HG02938 (cell line): ENCODE measurements at regions not wholly inside any gene's neighbourhood (a gene's known extent, or its start where the extent isn't known, plus 50 kb on each side); places are given as distances from the start of the nearest gene placed in this dataset.

Experiments used
- ATAC-seq: cut with Tn5 transposase; IDR thresholded peaks from one replicate; pipeline ENCODE4 v1.9.1; 2021; ENCODE audit warnings: mild to moderate bottlenecking, moderate library complexity; ENCODE audit not compliant: unreplicated experiment

GRCh38 chr22:46064966-46065666 is 85.2 kb upstream of the PPARA start:
- ATAC-seq = no peak

DNA sequence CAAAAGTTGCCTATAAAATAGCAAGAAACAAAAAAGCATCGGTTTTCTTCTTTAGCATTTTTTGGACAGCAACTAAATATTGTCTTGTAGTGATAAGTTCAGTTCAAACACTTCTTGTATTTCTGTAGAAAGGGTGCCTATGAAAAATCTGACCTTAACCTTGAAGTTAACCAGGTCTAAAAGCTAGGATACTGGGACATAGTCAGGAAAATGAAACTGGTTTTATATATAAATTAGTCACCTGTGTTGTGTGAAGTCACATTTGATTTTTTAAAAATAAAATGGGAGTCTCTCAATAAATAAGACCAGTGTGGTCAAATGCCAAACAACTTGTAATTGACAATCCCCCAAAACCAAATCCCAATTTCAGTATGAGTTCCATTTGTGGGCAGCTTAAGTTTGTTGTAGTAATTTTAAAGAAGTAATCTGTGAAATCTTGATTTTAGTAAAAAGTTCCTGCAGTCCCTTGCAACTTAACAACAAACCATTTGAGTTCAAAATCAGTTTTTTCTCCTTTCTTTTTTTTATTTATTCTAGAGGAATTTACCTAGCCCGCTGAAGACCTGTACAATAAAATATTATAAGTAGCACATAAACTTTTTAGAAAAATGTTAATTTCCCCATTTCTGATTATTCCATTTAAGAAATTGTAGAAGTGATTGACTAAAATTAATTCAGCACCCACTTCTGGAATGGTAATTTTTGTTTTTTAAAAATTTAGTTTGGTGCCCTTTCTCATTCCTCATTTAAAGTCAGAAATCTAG is 84.5 kb upstream of the PPARA start:
- ATAC-seq = no peak

GRCh38 chr22:46066691-46067090 is 83.6 kb upstream of the PPARA start:
- ATAC-seq = no peak

DNA sequence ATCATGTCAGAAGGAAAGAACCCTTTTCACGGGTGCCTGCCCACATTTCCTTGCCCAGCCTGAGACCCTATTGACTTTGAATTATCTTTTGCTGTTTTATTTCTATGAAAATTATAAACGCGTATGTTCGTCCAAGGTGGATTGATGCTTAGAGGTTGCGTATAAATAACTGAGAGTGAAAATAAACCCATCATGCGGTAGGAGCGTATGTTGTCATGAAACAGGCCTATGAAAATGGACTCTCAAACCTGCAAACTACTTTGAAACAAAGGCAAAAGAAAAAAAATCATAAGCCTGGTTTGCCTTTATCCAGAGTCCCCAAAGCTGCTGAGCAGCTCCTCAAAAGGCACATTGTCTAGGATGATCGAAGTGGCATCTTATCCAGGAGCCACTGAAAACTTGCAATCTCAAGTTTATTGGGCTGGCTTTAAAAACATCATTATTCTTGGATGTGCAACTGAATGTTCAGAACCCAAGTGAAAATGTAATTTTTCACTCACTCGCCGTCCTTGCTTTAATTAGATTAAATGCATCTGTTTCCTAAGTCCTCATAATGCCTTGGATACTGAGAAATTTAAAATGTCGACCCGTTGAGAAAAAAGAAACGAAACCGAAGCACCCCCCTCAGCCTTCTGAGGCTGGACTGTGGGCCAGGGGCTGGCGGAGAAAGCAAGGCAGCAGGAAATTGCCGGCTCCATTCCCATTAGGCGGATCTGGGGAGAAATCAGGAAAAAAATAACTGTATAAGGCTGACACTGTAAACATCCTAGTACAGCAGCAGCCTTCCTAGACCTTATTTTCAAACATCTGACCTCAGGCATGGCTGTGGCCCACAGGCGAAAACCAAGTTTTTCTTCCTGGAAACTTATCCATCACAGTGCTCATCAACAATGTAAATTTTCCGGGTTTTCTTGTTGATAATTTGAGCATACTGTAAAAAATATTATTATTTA is 82.9 kb upstream of the PPARA start:
- ATAC-seq = no peak

DNA sequence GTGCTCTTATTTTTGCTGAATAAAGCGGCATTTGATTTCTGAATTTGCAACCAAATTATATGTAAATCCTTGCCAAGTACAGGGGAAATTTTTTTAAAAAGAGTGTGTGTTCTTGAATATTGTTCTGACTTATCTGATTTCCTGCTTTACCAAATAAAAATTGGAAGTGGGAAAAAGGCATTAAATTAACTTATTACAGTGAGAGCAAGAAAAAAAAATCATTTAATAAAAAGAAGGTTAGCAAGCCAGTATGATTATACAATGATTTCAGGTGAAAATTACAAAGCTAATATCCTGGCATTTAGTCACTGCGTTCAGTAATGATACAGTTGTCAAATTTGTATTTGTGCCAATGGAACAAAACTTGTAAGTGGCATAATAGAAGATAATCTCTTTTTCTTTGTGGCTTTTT is 82.1 kb upstream of the PPARA start:
- no peak for ATAC-seq

GRCh38 chr22:46068593-46069491 is 81.5 kb upstream of the PPARA start:
- ATAC-seq = no peak

GRCh38 chr22:46069521-46070214 is 80.7 kb upstream of the PPARA start:
- ATAC-seq = no peak

DNA sequence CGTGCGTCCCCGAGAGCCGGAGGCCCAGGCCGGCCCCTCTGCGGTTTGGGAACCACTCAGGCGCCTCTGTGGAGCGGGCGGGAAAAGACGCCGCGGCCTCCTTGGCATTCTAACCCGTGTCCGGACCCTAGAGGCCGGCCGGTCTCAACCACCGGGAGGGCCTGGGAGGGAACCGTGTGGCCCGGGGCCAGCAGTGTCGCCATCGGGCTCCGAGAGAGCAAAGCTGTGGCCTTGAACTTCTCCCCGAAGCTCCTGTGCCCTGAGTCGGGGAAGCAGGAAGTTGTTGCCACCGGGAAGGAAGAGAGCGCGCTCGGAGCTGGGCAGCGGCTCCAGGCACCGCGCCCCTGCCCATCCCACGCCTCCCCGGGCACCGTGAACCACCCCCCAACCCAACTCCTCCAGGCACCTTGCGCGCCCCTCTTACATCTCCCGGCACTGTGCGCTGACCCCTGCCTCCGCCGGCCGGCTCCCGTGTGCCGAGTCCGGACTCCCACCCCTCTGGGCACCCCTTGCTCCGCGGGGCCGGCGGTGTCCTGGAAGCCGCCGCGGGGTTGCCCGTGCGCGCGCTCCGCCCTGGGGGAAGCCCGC is 80.0 kb upstream of the PPARA start:
- ATAC-seq = no peak

- ATAC-seq = no peak
Measured at GRCh38 chr22:46070803-46071450, 79.4 kb upstream of the PPARA start.

DNA sequence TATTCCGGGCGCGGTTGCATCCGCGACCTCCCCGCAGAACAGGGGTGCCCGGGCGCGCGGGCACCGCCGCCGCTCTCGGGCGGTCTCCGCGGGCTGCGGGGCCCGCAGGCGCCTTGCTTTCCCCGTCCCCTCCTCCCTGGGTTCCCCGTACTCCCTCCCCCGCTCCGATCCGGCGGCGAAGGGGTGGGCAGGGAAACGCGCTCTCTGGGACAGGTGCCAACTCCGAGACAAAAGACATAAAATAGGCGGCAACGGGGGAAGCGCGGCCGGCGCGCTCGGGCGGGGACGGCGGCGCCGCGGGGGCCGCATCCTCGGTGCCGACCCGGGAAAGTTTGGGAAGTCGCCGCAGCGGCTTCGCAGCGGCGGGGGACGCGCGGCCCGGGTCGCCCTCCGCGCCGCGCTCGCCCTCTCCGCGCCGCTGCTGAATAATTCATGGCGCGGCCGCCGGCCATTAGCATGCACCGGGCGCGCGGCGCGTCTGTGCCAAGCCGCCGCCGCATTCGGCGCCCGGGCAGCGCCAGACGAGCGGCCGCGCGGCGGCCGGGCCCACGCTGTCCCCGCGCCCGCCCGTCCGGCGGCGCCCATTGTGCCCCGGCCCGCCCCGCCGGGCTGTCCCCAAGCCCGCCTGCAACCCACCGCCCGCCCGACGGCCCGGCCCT is 78.7 kb upstream of the PPARA start:
- no peak for ATAC-seq

- ATAC-seq = no peak
Measured at GRCh38 chr22:46072110-46072881, 78.0 kb upstream of the PPARA start.

- ATAC-seq = no peak
Measured at GRCh38 chr22:46072981-46073682, 77.2 kb upstream of the PPARA start.

GRCh38 chr22:46073683-46074504 is 76.4 kb upstream of the PPARA start:
- ATAC-seq = no peak

- ATAC-seq = no peak
Measured at GRCh38 chr22:46074771-46075551, 75.4 kb upstream of the PPARA start.

- ATAC-seq = no peak
Measured at GRCh38 chr22:46075764-46076531, 74.4 kb upstream of the PPARA start.
